ENCODE measurements at regions not wholly inside any gene's neighbourhood (a gene's known extent, or its start where the extent isn't known, plus 50 kb on each side); places are given as distances from the start of the nearest gene placed in this dataset.

DNA sequence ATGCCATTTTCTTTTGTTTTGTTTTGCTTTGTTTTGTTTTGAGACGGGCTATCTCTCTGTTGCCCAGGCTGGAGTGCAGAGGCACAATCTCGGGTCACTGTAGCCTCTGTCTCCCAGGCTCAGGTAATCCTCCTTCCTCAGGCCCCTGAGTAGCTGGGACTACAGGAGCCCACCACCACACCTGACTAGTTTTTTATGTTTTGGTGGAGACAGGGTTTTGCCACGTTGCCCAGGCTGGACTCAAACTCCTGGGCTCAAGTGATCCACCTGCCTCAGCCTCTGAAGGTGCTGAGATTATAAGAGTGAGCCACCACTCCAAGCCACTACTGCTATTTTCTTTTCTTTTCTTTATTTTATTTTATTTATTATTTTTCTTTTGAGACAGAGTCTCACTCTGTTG, 54.0 kb upstream of the S1PR3 start:
- intact Hi-C loops (cut with micrococcal nuclease) (no loop called here), dilution Hi-C loops (cut with MboI; ENCODE audit: extremely low pct_ligation_motif_present, low sequenced_read_pairs) (no loop called here)
- Histone ChIP-seq H2AFZ (ENCODE audit: low read depth, low read length) (no peak overlapping the region), H3K9me1 (replicated peaks; ENCODE audit: control insufficient read depth, extremely low read depth, insufficient read depth, low read length) (no peaks in the 10 kb centered on the region), H3K79me2 (ENCODE audit: control insufficient read depth, insufficient read depth, low read length) (no peaks in the 10 kb centered on the region), H4K20me1 (replicated peaks; ENCODE audit: control insufficient read depth, extremely low read depth, insufficient read depth, low read length) (no peaks in the 10 kb centered on the region), H3K27me3 (ENCODE audit: control insufficient read depth in 2 of 2, insufficient read depth in 2 of 2, low read length in 2 of 2) (peaks cover 0 to 2% of the 10 kb centered on the region in 2 experiments), H3K9me3 (replicated peaks; ENCODE audit: control insufficient read depth, insufficient read depth, low read length) (no peaks in the 10 kb centered on the region), H3K9ac (replicated peaks; ENCODE audit: extremely low read depth, insufficient read depth, low read length) (no peak overlapping the region), H3K36me3 (ENCODE audit: control insufficient read depth in 2 of 2, extremely low read depth in 1 of 2, insufficient read depth in 2 of 2, low read length in 2 of 2) (no peaks in the 10 kb centered on the region), H3K4me3 (replicated peaks in 1 of 3; ENCODE audit: insufficient read depth in 1 of 3, low read depth in 1 of 3, low read length in 3 of 3) (no peak overlapping the region), H3K4me2 (ENCODE audit: insufficient read depth, low read length) (no peak overlapping the region), H3K4me1 (ENCODE audit: control insufficient read depth, extremely low read depth, insufficient read depth, low read length) (no peaks in the 10 kb centered on the region), H3K27ac (ENCODE audit: insufficient read depth, low read depth, low read length) (no peak overlapping the region)
- CTCF ChIA-PET: no interaction called here
- POLR2A ChIA-PET: no interaction called here
- no TSS peak for BruUV-seq (replicated peaks)
- no peak for FAIRE-seq
- TF ChIP-seq EZH2 (IDR thresholded peaks at IDR 0.05; ENCODE audit: borderline replicate concordance, low read depth, low read length, severe bottlenecking) (no peak), GATA2 (IDR thresholded peaks at IDR 0.05; ENCODE audit: insufficient read depth, insufficient read length, low read depth, low read length) (no peak), FOS (IDR thresholded peaks at IDR 0.05; ENCODE audit: borderline replicate concordance, insufficient read depth, low read length) (no peak), POLR2A (IDR thresholded peaks at IDR 0.05; ENCODE audit: low read depth, low read length) (no peak), JUN (IDR thresholded peaks at IDR 0.05; ENCODE audit: borderline replicate concordance, insufficient read depth, insufficient read length, low read depth) (no peak), MYC (IDR thresholded peaks at IDR 0.05; ENCODE audit: low read depth, low read length) (no peak)
- TF ChIP-seq, protein P1, sequence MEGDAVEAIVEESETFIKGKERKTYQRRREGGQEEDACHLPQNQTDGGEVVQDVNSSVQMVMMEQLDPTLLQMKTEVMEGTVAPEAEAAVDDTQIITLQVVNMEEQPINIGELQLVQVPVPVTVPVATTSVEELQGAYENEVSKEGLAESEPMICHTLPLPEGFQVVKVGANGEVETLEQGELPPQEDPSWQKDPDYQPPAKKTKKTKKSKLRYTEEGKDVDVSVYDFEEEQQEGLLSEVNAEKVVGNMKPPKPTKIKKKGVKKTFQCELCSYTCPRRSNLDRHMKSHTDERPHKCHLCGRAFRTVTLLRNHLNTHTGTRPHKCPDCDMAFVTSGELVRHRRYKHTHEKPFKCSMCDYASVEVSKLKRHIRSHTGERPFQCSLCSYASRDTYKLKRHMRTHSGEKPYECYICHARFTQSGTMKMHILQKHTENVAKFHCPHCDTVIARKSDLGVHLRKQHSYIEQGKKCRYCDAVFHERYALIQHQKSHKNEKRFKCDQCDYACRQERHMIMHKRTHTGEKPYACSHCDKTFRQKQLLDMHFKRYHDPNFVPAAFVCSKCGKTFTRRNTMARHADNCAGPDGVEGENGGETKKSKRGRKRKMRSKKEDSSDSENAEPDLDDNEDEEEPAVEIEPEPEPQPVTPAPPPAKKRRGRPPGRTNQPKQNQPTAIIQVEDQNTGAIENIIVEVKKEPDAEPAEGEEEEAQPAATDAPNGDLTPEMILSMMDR (IDR thresholded peaks at IDR 0.05; ENCODE audit: extremely low read depth in 1 of 2, insufficient read depth in 1 of 2, low read depth in 1 of 2, low read length in 2 of 2): no peak
- TF ChIP-seq, protein P2, sequence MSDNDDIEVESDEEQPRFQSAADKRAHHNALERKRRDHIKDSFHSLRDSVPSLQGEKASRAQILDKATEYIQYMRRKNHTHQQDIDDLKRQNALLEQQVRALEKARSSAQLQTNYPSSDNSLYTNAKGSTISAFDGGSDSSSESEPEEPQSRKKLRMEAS (IDR thresholded peaks at IDR 0.05; ENCODE audit: insufficient read depth, insufficient read length): no peak
- DNase-seq (ENCODE audit: low read depth, low spot score): no peak

Measured in endothelial cell of umbilical vein (primary cell).